HG03097 (cell line): ENCODE measurements at regions not wholly inside any gene's neighbourhood (a gene's known extent, or its start where the extent isn't known, plus 50 kb on each side); places are given as distances from the start of the nearest gene placed in this dataset.
"Not testable (repeated sequence)": the region's sequence is repeated elsewhere in the genome, so short reads cannot be mapped to it uniquely, and the experiment has no call there.

ENCODE experiments used
- ATAC-seq: cut with Tn5 transposase; IDR thresholded peaks from one replicate; pipeline ENCODE4 v1.9.1; 2021; ENCODE audit not compliant: unreplicated experiment, low FRiP score

- ATAC-seq, result no peak
These were observed 990.8 kb downstream of the GATA3 start for GRCh38 chr10:9045311-9045710.

- ATAC-seq, result no peak
These were observed 997.0 kb downstream of the GATA3 start for GRCh38 chr10:9051328-9051974.

- no peak for ATAC-seq
These were observed 998.3 kb downstream of the GATA3 start for GRCh38 chr10:9052767-9053166.

GRCh38 chr10:9056521-9056920, 1002.0 kb downstream of the GATA3 start:
- ATAC-seq, result no peak

GRCh38 chr10:9057293-9057692, 1002.8 kb downstream of the GATA3 start:
- not testable (repeated sequence) for ATAC-seq

- ATAC-seq, result no peak
These were observed 1005.8 kb downstream of the GATA3 start for GRCh38 chr10:9060314-9060713.

GRCh38 chr10:9061871-9062270, 1007.4 kb downstream of the GATA3 start:
- no peak for ATAC-seq

- no peak for ATAC-seq
These were observed 1011.7 kb downstream of the GATA3 start for GRCh38 chr10:9066152-9066551.

GRCh38 chr10:9068003-9068402, 1013.5 kb downstream of the GATA3 start:
- ATAC-seq, result no peak

- ATAC-seq, result no peak
These were observed 1014.6 kb downstream of the GATA3 start for GRCh38 chr10:9069136-9069535.

GRCh38 chr10:9075420-9075819, 1020.9 kb downstream of the GATA3 start:
- ATAC-seq, result no peak

- ATAC-seq, result no peak
These were observed 1021.6 kb downstream of the GATA3 start for GRCh38 chr10:9076066-9076465.

- no peak for ATAC-seq
These were observed 1026.8 kb downstream of the GATA3 start for GRCh38 chr10:9081253-9081652.

- no peak for ATAC-seq
These were observed 1027.5 kb downstream of the GATA3 start for GRCh38 chr10:9081961-9082360.

- no peak for ATAC-seq
These were observed 1037.1 kb downstream of the GATA3 start for GRCh38 chr10:9091530-9092093.

- no peak for ATAC-seq
These were observed 1041.8 kb downstream of the GATA3 start for GRCh38 chr10:9096288-9096687.

- no peak for ATAC-seq
These were observed 1042.9 kb downstream of the GATA3 start for GRCh38 chr10:9097206-9097990.

- ATAC-seq, result no peak
These were observed 1043.5 kb downstream of the GATA3 start for GRCh38 chr10:9097991-9098306.

- ATAC-seq, result no peak
These were observed 1047.5 kb downstream of the GATA3 start for GRCh38 chr10:9102026-9102425.

GRCh38 chr10:9103301-9103700, 1048.8 kb downstream of the GATA3 start:
- ATAC-seq, result no peak

- ATAC-seq, result no peak
These were observed 1057.5 kb downstream of the GATA3 start for GRCh38 chr10:9111976-9112375.

GRCh38 chr10:9126728-9127127, 1072.2 kb downstream of the GATA3 start:
- no peak for ATAC-seq
